HepG2 (cell line): ENCODE measurements at regions not wholly inside any gene's neighbourhood (a gene's known extent, or its start where the extent isn't known, plus 50 kb on each side); places are given as distances from the start of the nearest gene placed in this dataset.

Experiments used
- CHCHD3 ChIP-seq: sonication (generic); formaldehyde crosslinking; IDR thresholded peaks from 2 replicates; pipeline ENCODE4 v1.8.0; 2022; ENCODE audit warnings: mild to moderate bottlenecking, missing genetic modification reagents, moderate library complexity
- ESRRA ChIP-seq: sonication (generic); formaldehyde crosslinking; IDR thresholded peaks from 2 replicates; pipeline ENCODE4 v1.5.1; 2020; ENCODE audit warnings: mild to moderate bottlenecking, low read depth, missing genetic modification reagents
- HNRNPK ChIP-seq: fragments of 200-400 bp; formaldehyde crosslinking; IDR thresholded peaks from 2 replicates; pipeline ENCODE4 v1.6.1; 2018; ENCODE audit warnings: low read length, low read depth, moderate library complexity, mild to moderate bottlenecking; ENCODE audit not compliant: poor library complexity, severe bottlenecking
- HNRNPLL ChIP-seq: fragments of 200-400 bp; formaldehyde crosslinking; IDR thresholded peaks from 2 replicates; pipeline ENCODE4 v1.6.1; 2017; ENCODE audit warnings: mild to moderate bottlenecking, low read depth, low read length; ENCODE audit not compliant: poor library complexity, severe bottlenecking
- IKZF4 ChIP-seq: sonication (generic); formaldehyde crosslinking; IDR thresholded peaks from 2 replicates; pipeline ENCODE4 v1.5.1; 2020; ENCODE audit warnings: borderline replicate concordance, mild to moderate bottlenecking, low read depth, missing genetic modification reagents; ENCODE audit errors: not compliant biosample characterization
- POLR2AphosphoS5 ChIP-seq: IDR thresholded peaks from 2 replicates; pipeline ENCODE4 v1.6.1; 2012; ENCODE audit warnings: low read depth, low read length
- USF2 ChIP-seq, 2 experiments: sonication (generic) in 1 of 2; formaldehyde crosslinking in 1 of 2; IDR thresholded peaks; 2 replicates each; pipeline versions ENCODE4 v1.5.1 to v1.6.1; 2011 to 2020; ENCODE audit warnings: borderline replicate concordance in 1 of 2, low read depth in 1 of 2, low read length in 1 of 2, mild to moderate bottlenecking in 1 of 2, missing genetic modification reagents in 1 of 2, moderate library complexity in 1 of 2

GRCh38 chr3:163735394-163735793 lies 1342.9 kb downstream of the SI start:
- no peak for TF ChIP-seq HNRNPK
- no peak for TF ChIP-seq HNRNPLL
- TF ChIP-seq CHCHD3 = no peak
- TF ChIP-seq USF2 (IDR thresholded peaks at IDR 0.05; ENCODE audit: low read depth, low read length) = no peak
- no peak for TF ChIP-seq USF2 (CRISPR knock-in tag; IDR thresholded peaks at IDR 0.05; ENCODE audit: borderline replicate concordance)
- no peak for TF ChIP-seq IKZF4 (CRISPR knock-in tag)
- no peak for TF ChIP-seq POLR2AphosphoS5
- no peak for TF ChIP-seq ESRRA (CRISPR knock-in tag)
